ENCODE measurements at regions not wholly inside any gene's neighbourhood (a gene's known extent, or its start where the extent isn't known, plus 50 kb on each side); places are given as distances from the start of the nearest gene placed in this dataset.

DNA sequence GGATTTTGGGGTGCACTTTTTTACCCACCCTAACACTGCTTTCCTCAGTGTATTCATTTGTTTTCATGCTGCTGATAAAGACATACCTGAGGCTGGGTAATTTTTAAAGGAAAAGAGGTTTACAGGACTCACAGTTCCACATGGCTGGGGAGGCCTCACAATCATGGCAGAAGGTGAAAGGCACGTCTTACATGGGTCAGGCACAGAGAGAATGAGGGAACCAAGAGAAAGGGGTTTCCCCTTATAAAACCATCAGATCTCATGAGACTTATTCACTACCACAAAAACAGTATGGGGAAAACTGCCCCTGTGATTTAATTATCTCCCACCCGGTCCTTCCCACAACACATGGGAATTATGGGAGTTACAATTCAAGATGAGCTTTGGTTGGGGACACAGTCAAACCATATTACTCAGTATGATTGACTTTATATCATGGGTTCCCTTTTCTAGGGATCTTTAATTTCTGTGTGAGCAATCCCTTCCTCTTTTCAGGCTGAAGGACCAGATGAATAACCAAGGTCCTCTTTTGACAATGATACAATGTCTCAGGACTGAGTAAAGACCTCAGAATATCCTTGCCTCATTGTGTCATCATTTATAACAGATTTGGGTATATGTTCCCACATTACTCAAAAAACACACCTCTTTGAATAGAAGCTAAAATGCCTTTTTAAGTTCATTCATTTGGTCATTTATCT lies 100.1 kb upstream of the TRIB2 start:
- TF ChIP-seq, protein P1, sequence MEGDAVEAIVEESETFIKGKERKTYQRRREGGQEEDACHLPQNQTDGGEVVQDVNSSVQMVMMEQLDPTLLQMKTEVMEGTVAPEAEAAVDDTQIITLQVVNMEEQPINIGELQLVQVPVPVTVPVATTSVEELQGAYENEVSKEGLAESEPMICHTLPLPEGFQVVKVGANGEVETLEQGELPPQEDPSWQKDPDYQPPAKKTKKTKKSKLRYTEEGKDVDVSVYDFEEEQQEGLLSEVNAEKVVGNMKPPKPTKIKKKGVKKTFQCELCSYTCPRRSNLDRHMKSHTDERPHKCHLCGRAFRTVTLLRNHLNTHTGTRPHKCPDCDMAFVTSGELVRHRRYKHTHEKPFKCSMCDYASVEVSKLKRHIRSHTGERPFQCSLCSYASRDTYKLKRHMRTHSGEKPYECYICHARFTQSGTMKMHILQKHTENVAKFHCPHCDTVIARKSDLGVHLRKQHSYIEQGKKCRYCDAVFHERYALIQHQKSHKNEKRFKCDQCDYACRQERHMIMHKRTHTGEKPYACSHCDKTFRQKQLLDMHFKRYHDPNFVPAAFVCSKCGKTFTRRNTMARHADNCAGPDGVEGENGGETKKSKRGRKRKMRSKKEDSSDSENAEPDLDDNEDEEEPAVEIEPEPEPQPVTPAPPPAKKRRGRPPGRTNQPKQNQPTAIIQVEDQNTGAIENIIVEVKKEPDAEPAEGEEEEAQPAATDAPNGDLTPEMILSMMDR (IDR thresholded peaks at IDR 0.05), result no peak
- TF ChIP-seq, protein P2, sequence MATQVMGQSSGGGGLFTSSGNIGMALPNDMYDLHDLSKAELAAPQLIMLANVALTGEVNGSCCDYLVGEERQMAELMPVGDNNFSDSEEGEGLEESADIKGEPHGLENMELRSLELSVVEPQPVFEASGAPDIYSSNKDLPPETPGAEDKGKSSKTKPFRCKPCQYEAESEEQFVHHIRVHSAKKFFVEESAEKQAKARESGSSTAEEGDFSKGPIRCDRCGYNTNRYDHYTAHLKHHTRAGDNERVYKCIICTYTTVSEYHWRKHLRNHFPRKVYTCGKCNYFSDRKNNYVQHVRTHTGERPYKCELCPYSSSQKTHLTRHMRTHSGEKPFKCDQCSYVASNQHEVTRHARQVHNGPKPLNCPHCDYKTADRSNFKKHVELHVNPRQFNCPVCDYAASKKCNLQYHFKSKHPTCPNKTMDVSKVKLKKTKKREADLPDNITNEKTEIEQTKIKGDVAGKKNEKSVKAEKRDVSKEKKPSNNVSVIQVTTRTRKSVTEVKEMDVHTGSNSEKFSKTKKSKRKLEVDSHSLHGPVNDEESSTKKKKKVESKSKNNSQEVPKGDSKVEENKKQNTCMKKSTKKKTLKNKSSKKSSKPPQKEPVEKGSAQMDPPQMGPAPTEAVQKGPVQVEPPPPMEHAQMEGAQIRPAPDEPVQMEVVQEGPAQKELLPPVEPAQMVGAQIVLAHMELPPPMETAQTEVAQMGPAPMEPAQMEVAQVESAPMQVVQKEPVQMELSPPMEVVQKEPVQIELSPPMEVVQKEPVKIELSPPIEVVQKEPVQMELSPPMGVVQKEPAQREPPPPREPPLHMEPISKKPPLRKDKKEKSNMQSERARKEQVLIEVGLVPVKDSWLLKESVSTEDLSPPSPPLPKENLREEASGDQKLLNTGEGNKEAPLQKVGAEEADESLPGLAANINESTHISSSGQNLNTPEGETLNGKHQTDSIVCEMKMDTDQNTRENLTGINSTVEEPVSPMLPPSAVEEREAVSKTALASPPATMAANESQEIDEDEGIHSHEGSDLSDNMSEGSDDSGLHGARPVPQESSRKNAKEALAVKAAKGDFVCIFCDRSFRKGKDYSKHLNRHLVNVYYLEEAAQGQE (IDR thresholded peaks at IDR 0.05; ENCODE audit: insufficient read depth in 1 of 2, low read depth in 2 of 2, low read length in 1 of 2), result no peak
- no peak for TF ChIP-seq SIN3A (IDR thresholded peaks at IDR 0.05; ENCODE audit: borderline replicate concordance, insufficient read depth, low read depth, low read length)

All from Panc1 (cell line).